HL-60 (cell line): ENCODE measurements at regions not wholly inside any gene's neighbourhood (a gene's known extent, or its start where the extent isn't known, plus 50 kb on each side); places are given as distances from the start of the nearest gene placed in this dataset.
"Not testable (repeated sequence)": the region's sequence is repeated elsewhere in the genome, so short reads cannot be mapped to it uniquely, and the experiment has no call there.

Source experiments
- GABPA ChIP-seq: IDR thresholded peaks from 2 replicates; pipeline ENCODE4 v1.6.1; 2012; ENCODE audit warnings: low read depth
- TF ChIP-seq, protein P1 (sequence below): IDR thresholded peaks from one replicate; pipeline ENCODE4 v1.5.1; 2011; ENCODE audit warnings: low read length, control low read depth, inconsistent platforms; ENCODE audit not compliant: insufficient read depth
- TF ChIP-seq, protein P2 (sequence below): IDR thresholded peaks from 2 replicates; pipeline ENCODE4 v1.6.1; 2012; ENCODE audit warnings: low read depth; ENCODE audit not compliant: insufficient replicate concordance

DNA sequence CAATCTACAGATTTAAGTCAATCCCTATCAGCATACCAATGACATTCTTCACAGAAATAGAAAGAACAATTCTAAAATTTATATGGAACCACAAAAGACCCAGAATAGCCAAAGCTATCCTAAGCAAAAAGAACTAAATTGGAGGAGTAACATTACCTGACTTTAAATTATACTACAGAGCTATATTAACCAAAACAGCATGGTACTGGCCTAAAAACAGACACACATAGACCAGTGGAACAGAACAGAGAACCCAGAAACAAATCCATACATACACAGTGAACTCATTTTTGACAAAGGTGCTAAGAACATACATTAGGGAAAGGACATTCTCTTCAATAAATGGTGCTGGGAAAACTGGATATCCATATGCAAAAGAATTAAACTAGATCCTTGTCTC lies 68.6 kb upstream of the HES1 start:
- TF ChIP-seq, protein P1, sequence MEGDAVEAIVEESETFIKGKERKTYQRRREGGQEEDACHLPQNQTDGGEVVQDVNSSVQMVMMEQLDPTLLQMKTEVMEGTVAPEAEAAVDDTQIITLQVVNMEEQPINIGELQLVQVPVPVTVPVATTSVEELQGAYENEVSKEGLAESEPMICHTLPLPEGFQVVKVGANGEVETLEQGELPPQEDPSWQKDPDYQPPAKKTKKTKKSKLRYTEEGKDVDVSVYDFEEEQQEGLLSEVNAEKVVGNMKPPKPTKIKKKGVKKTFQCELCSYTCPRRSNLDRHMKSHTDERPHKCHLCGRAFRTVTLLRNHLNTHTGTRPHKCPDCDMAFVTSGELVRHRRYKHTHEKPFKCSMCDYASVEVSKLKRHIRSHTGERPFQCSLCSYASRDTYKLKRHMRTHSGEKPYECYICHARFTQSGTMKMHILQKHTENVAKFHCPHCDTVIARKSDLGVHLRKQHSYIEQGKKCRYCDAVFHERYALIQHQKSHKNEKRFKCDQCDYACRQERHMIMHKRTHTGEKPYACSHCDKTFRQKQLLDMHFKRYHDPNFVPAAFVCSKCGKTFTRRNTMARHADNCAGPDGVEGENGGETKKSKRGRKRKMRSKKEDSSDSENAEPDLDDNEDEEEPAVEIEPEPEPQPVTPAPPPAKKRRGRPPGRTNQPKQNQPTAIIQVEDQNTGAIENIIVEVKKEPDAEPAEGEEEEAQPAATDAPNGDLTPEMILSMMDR = not testable (repeated sequence)
- TF ChIP-seq GABPA = not testable (repeated sequence)
- TF ChIP-seq, protein P2, sequence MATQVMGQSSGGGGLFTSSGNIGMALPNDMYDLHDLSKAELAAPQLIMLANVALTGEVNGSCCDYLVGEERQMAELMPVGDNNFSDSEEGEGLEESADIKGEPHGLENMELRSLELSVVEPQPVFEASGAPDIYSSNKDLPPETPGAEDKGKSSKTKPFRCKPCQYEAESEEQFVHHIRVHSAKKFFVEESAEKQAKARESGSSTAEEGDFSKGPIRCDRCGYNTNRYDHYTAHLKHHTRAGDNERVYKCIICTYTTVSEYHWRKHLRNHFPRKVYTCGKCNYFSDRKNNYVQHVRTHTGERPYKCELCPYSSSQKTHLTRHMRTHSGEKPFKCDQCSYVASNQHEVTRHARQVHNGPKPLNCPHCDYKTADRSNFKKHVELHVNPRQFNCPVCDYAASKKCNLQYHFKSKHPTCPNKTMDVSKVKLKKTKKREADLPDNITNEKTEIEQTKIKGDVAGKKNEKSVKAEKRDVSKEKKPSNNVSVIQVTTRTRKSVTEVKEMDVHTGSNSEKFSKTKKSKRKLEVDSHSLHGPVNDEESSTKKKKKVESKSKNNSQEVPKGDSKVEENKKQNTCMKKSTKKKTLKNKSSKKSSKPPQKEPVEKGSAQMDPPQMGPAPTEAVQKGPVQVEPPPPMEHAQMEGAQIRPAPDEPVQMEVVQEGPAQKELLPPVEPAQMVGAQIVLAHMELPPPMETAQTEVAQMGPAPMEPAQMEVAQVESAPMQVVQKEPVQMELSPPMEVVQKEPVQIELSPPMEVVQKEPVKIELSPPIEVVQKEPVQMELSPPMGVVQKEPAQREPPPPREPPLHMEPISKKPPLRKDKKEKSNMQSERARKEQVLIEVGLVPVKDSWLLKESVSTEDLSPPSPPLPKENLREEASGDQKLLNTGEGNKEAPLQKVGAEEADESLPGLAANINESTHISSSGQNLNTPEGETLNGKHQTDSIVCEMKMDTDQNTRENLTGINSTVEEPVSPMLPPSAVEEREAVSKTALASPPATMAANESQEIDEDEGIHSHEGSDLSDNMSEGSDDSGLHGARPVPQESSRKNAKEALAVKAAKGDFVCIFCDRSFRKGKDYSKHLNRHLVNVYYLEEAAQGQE = not testable (repeated sequence)
